ENCODE measurements at regions not wholly inside any gene's neighbourhood (a gene's known extent, or its start where the extent isn't known, plus 50 kb on each side); places are given as distances from the start of the nearest gene placed in this dataset.

- TF ChIP-seq GATA2 (IDR thresholded peaks at IDR 0.05; ENCODE audit: insufficient read depth, insufficient read length, low read depth, low read length): no peak
- TF ChIP-seq, protein P1, sequence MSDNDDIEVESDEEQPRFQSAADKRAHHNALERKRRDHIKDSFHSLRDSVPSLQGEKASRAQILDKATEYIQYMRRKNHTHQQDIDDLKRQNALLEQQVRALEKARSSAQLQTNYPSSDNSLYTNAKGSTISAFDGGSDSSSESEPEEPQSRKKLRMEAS (IDR thresholded peaks at IDR 0.05; ENCODE audit: insufficient read depth, insufficient read length): no peak
- TF ChIP-seq JUN (IDR thresholded peaks at IDR 0.05; ENCODE audit: borderline replicate concordance, insufficient read depth, insufficient read length, low read depth): no peak
- no peak for TF ChIP-seq POLR2A (IDR thresholded peaks at IDR 0.05; ENCODE audit: low read depth, low read length)
- TF ChIP-seq FOS (IDR thresholded peaks at IDR 0.05; ENCODE audit: borderline replicate concordance, insufficient read depth, low read length): no peak
- TF ChIP-seq EZH2 (IDR thresholded peaks at IDR 0.05; ENCODE audit: borderline replicate concordance, low read depth, low read length, severe bottlenecking): no peak
- TF ChIP-seq POLR2AphosphoS5 (IDR thresholded peaks at IDR 0.05; ENCODE audit: insufficient read depth, low read depth, low read length): no peak
- TF ChIP-seq MYC (IDR thresholded peaks at IDR 0.05; ENCODE audit: low read depth, low read length): no peak
- TF ChIP-seq, protein P2, sequence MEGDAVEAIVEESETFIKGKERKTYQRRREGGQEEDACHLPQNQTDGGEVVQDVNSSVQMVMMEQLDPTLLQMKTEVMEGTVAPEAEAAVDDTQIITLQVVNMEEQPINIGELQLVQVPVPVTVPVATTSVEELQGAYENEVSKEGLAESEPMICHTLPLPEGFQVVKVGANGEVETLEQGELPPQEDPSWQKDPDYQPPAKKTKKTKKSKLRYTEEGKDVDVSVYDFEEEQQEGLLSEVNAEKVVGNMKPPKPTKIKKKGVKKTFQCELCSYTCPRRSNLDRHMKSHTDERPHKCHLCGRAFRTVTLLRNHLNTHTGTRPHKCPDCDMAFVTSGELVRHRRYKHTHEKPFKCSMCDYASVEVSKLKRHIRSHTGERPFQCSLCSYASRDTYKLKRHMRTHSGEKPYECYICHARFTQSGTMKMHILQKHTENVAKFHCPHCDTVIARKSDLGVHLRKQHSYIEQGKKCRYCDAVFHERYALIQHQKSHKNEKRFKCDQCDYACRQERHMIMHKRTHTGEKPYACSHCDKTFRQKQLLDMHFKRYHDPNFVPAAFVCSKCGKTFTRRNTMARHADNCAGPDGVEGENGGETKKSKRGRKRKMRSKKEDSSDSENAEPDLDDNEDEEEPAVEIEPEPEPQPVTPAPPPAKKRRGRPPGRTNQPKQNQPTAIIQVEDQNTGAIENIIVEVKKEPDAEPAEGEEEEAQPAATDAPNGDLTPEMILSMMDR (IDR thresholded peaks at IDR 0.05; ENCODE audit: extremely low read depth in 1 of 2, insufficient read depth in 1 of 2, low read depth in 1 of 2, low read length in 2 of 2): no peak
- Histone ChIP-seq H2AFZ (ENCODE audit: low read depth, low read length) (no peak overlapping the region), H3K4me3 (replicated peaks in 1 of 3; ENCODE audit: insufficient read depth in 1 of 3, low read depth in 1 of 3, low read length in 3 of 3) (no peak overlapping the region), H3K4me1 (ENCODE audit: control insufficient read depth, extremely low read depth, insufficient read depth, low read length) (no peaks in the 10 kb centered on the region), H3K9me1 (replicated peaks; ENCODE audit: control insufficient read depth, extremely low read depth, insufficient read depth, low read length) (no peaks in the 10 kb centered on the region), H3K36me3 (ENCODE audit: control insufficient read depth in 2 of 2, extremely low read depth in 1 of 2, insufficient read depth in 2 of 2, low read length in 2 of 2) (no peaks in the 10 kb centered on the region), H4K20me1 (replicated peaks; ENCODE audit: control insufficient read depth, extremely low read depth, insufficient read depth, low read length) (no peaks in the 10 kb centered on the region), H3K27ac (ENCODE audit: insufficient read depth, low read depth, low read length) (no peak overlapping the region), H3K27me3 (ENCODE audit: control insufficient read depth in 2 of 2, insufficient read depth in 2 of 2, low read length in 2 of 2) (no peaks in the 10 kb centered on the region), H3K4me2 (ENCODE audit: insufficient read depth, low read length) (no peak overlapping the region), H3K9ac (replicated peaks; ENCODE audit: extremely low read depth, insufficient read depth, low read length) (no peak overlapping the region), H3K9me3 (replicated peaks; ENCODE audit: control insufficient read depth, insufficient read depth, low read length) (no peaks in the 10 kb centered on the region), H3K79me2 (ENCODE audit: control insufficient read depth, insufficient read depth, low read length) (no peaks in the 10 kb centered on the region)
- CTCF ChIA-PET: no interaction called here
- POLR2A ChIA-PET: no interaction called here
- DNase-seq (ENCODE audit: low read depth, low spot score) (no peak), FAIRE-seq (no peak)
- dilution Hi-C loops (cut with MboI; ENCODE audit: extremely low pct_ligation_motif_present, low sequenced_read_pairs) (no loop called here), intact Hi-C loops (cut with micrococcal nuclease) (no loop called here)
- BruUV-seq (replicated peaks): no TSS peak
These were observed 276.5 kb downstream of the FAT4 start for GRCh38 chr4:125591290-125591689.
